AG09319 (cell line): ENCODE measurements at regions not wholly inside any gene's neighbourhood (a gene's known extent, or its start where the extent isn't known, plus 50 kb on each side); places are given as distances from the start of the nearest gene placed in this dataset.
"Not testable (repeated sequence)": the region's sequence is repeated elsewhere in the genome, so short reads cannot be mapped to it uniquely, and the experiment has no call there.

Source experiments
- DNase-seq: peaks from one replicate; pipeline ENCODE4 v3.0.0-alpha.2; 2010; ENCODE audit warnings: low read depth; ENCODE audit errors: extremely low read depth
- CTCF ChIP-seq: IDR thresholded peaks from 2 replicates; pipeline ENCODE4 v1.5.1; 2011; ENCODE audit warnings: low read depth, mild to moderate bottlenecking, inconsistent platforms, low read length, moderate library complexity

GRCh38 chr6:84835340-84835739, 70.9 kb upstream of the TBX18 start:
- no peak for TF ChIP-seq CTCF

DNA sequence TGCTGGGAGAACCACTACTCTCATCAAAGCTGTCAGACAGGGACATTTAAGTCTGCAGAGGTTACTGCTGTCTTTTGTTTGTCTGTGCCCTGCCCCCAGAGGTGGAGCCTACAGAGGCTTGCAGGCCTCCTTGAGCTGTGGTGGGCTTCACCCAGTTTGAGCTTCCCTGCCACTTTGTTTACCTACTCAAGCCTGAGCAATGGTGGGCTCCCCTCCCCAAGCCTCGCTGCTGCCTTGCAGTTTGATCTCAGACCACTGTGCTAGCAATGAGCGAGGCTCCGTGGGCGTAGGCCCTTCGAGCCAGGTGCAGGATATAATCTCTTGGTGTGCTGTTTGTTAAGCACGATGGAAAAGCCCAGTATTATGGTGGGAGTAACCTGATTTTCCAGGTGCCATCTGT, 67.5 kb upstream of the TBX18 start:
- DNase-seq = not testable (repeated sequence)

More at GRCh38 chr6:84835340-84835739, 70.9 kb upstream of the TBX18 start:
- DNase-seq = no peak

DNA sequence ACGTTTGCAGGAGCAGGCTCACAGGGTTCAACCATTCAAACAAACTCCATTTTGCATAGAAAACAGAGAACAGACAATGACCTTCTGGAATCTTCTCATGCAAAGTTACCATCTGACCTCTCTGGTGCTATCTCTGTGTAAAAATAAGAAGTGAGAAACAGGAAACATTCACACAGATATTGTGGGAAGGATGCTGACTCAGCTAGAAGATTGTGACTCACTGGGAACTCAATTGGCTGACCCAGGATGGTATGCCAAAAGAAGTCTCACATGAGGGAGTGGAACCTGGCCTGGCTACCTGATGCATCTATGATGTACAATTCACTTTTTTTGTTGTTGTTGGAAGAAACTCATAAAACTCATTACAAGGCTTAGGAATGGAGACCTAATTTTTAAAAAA, 61.1 kb upstream of the TBX18 start:
- no peak for DNase-seq

DNA sequence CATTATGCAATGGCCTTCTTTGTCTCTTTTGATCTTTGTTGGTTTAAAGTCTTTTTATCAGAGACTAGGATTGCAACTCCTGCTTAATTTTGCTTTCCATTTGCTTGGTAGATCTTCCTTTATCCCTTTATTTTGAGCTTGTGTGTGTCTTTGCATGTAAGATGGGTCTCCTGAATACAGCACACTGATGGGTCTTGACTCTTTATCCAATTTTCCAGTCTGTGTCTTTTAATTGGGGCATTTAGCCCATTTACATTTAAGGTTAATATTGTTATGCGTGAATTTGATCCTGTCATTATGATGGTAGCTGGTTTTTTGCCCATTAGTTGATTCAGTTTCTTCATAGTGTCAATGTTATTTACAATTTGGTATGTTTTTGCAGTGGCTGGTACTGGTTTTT, 56.9 kb upstream of the TBX18 start:
- DNase-seq = not testable (repeated sequence)

More for the DNA sequence above, 61.1 kb upstream of the TBX18 start:
- no peak for TF ChIP-seq CTCF

DNA sequence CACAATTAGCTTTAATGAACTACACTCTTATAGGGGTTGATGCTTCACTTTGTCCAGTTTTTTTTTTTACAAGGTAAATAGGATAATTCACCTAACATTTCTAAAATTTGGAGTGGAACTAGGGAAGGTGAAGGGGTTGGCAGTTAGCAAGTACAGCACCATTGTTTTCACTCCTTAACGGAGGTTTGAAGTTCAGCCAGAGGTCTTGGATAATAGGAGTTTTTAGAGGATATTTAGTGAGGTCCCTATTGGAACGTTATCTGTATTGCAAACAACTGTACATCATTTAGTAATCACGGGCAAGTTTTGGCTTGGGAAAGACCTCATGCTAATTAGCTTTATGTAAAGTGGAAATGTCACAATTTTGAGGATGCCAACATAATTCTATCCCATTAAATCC, 52.3 kb upstream of the TBX18 start:
- TF ChIP-seq CTCF = no peak
- DNase-seq = no peak

DNA sequence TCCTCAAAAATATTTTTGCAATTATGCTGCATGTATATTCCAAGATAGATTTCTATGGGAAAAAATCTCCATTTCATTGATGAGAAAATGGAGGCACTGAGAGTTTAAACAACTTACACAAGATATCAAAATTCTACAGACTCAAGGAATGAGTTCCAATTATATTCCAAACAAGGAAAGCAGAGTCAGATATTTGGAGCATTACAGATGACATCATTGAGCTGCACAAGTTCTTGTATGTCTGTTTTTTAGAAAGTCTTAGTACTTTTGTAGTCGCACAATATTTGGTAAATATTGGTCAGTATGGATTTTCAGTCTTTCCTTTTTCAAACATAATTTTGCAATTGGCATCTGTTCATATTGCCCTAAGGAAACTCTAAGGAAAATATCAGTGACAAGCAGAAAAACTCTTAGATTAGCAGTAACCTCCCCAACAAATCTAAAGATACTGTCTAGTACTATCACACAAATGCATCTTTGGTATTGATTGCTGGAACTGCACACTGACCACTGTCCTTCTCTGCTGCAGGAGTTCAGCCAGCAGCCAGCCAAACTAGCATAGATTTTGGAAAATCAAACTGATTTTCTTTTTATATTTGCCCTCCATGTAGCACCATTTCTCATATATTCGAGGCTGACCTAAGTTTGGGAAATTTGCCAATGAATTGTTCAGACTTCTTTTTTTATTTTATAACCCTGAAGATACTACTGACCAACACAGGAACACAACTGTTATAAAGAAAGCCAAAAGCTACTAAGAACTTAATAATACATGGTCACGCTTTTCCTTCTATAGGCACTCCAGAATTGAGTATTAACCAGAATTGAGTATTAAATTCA, 51.7 kb upstream of the TBX18 start:
- no peak for DNase-seq
- no peak for TF ChIP-seq CTCF
